LNCAP (cell line): ENCODE measurements at regions not wholly inside any gene's neighbourhood (a gene's known extent, or its start where the extent isn't known, plus 50 kb on each side); places are given as distances from the start of the nearest gene placed in this dataset.

ENCODE experiments used
- TF ChIP-seq, protein P1 (sequence below): fragments of 450-650 bp; IDR thresholded peaks from 2 replicates; pipeline ENCODE4 v1.5.1; 2017; ENCODE audit warnings: mild to moderate bottlenecking

DNA sequence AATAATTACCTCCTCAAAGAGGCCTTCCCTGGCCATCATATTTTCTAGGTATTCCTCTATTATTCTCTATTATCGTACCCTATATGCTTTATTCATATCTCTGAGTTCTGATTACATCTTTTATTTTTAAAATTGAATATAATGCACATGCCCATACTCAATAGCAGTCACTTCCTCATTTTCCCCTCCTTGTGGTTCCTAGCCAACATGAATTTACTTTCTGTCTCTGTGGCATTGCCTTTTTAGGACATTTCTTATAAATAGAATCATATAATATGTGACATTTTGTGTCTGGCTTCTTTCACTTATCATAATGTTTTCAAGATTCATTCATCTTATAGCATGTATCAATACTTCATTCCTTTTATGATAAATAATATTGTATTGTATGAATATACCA is 74.4 kb upstream of the TRHDE start:
- TF ChIP-seq, protein P1, sequence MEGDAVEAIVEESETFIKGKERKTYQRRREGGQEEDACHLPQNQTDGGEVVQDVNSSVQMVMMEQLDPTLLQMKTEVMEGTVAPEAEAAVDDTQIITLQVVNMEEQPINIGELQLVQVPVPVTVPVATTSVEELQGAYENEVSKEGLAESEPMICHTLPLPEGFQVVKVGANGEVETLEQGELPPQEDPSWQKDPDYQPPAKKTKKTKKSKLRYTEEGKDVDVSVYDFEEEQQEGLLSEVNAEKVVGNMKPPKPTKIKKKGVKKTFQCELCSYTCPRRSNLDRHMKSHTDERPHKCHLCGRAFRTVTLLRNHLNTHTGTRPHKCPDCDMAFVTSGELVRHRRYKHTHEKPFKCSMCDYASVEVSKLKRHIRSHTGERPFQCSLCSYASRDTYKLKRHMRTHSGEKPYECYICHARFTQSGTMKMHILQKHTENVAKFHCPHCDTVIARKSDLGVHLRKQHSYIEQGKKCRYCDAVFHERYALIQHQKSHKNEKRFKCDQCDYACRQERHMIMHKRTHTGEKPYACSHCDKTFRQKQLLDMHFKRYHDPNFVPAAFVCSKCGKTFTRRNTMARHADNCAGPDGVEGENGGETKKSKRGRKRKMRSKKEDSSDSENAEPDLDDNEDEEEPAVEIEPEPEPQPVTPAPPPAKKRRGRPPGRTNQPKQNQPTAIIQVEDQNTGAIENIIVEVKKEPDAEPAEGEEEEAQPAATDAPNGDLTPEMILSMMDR: no peak

DNA sequence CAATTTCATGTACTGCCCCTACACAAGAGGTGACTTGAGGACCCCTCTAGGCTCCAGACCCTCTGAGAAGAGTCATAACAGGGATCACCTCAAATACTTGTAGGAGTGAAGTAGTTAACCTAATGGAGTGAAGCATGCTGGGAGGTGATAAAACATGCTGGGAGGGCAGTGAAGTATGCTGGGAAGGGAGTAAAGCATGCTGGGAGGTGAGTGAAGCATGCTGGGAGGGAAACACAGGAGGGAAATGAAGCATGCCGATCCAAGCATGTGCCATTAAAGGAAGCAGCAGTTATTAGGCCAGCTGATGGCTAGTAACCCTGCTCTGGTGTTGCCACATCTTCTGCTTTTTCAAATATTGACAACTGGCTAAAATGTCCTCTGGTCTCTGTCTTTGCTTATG is 70.7 kb upstream of the TRHDE start:
- TF ChIP-seq, protein P1: no peak

DNA sequence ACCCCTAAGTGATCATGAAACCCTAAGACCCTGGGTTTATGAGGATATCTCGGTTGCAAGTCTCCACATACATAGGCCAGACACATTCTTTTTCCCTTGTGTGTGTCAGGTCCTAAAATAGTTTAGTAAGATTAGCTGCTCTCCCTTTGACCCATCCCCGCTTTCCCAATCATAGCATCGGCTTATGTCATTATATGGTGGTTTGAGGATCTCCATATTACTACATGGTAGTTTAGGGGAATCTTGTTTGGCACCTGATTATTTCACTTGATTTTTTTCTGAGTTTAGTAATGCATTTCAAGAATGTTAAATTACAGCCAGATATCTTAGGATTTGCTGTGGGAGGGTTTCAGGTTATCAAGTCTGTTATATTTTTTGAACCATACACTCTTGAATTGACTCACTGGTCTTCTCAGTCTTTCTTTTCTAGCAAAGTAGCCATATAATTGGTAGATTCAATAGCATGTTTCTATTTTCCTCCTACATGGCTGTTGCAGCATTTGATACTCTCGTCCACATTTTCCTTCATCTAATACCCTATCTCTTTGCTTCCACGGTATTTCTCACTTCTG is 68.3 kb upstream of the TRHDE start:
- TF ChIP-seq, protein P1: no peak

DNA sequence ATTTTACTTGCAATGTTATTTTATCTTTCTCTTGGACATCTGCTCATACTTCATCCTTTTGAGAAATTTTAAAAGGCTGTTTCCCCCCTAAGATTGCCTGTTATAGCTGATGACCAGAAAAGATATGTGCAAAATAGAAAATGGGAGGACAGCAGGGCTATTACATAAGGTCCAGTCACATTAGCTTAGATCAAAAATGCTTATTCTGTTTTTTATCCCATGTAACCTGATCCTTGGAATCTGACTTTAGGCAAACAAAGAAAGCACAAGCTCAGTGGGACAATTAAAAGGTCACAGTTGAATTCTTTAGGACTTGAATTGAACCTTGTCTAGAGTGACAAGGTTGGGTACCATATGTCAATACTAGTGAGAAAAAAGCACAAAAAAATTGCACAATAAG is 65.1 kb upstream of the TRHDE start:
- TF ChIP-seq, protein P1: no peak

DNA sequence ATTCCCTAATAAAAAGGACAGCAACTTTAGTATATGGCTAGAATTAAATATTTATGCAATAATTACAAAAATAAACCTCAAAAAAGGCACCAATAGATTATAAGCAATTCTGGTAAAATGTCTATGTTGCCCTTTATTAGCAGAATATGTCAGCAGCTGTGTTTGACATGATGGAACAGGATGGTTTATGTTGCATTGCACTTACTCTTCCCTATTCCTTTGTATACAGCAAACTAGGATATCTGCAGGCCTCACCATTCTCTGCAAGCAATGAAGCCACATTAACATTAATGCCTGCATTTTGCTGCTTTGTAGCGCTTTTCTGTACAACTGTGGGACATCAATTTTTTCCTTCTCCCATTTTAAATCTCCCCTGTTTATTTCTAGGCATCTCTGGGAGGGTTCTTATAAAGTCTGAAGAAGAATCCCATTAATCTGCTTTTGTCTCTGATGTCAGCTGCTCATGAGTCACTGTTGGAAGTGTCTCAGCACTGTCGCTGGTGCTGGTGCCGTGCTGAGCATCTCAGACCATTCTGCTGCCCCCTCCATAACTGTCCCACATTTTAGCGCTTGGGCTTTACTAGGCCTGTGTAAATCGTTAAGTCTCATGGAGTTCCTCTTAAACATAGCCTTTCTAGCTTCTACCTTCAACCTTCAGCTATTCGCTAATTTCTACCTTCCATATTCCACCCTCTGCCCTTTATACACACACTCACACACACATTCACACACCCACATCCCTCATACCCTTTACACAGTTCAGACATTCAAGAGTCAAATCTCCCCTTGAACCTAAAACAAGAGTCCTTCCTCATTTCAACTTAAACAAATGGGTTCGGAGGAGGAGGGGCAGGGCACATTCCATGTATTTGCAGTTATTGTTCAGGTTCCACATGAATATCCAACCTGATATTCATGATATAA is 64.4 kb upstream of the TRHDE start:
- TF ChIP-seq, protein P1: no peak

DNA sequence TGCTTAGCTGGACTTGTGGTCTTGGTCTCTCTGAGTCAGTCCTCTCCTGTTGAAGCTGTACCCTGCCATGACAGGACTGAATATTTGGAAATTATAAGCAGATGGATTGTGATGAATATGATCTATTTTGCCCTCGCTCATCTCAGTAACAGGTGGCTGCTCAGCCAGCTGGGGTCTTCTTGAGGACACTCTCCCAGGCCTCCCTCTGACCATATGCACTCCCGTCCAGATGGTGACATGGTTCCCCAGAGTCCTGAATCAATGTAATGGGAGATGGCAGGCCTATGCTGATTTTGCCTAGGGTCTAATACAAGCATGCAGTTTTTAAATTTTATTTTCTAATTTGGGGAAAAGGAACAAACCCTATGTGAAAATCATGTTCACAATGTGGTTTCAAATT is 63.1 kb upstream of the TRHDE start:
- TF ChIP-seq, protein P1: no peak

DNA sequence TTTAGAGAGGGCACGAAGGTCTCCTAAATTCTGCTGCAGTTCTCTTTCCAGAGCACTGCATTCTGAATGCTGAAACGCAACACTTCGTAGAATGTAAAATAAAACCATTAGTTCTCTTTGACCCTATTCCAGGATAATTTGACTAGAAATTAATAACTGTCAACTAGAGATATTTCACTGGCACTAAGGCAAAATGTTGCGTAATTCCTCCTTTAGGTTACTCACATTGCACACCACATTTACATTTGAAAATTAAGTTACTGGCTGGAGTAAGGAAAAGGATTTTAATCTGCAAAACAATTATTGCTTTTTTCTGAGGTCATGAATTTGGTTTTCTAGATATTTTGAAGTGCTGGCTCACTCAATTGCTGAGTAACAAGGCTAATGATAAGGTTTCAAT is 58.0 kb upstream of the TRHDE start:
- TF ChIP-seq, protein P1: no peak
